H9 (cell line): ENCODE measurements at regions not wholly inside any gene's neighbourhood (a gene's known extent, or its start where the extent isn't known, plus 50 kb on each side); places are given as distances from the start of the nearest gene placed in this dataset.

Source experiments
- DNase-seq: peaks from one replicate; pipeline ENCODE4 v3.0.0-alpha.2; 2017
- H2AFZ ChIP-seq: one replicate; pipeline ENCODE4 v1.6.1; 2013; ENCODE audit warnings: mild to moderate bottlenecking, low read length, control low read depth, moderate library complexity
- H2AK5ac ChIP-seq: 2 replicates; pipeline ENCODE4 v1.6.1; 2013; ENCODE audit warnings: low read length, control low read depth, mixed read lengths; ENCODE audit not compliant: insufficient read length
- H2BK120ac ChIP-seq: one replicate; pipeline ENCODE4 v1.6.1; 2013; ENCODE audit warnings: low read depth, mild to moderate bottlenecking, low read length, control low read depth, inconsistent platforms; ENCODE audit not compliant: poor library complexity, severe bottlenecking
- H2BK12ac ChIP-seq: 2 replicates; pipeline ENCODE4 v1.6.1; 2013; ENCODE audit warnings: low read length, control low read depth, mixed read lengths, low read depth; ENCODE audit not compliant: insufficient read length
- H2BK15ac ChIP-seq: 2 replicates; pipeline ENCODE4 v1.6.1; 2013; ENCODE audit warnings: low read depth, low read length, control low read depth
- H2BK20ac ChIP-seq: one replicate; pipeline ENCODE4 v1.6.1; 2013; ENCODE audit warnings: low read depth, mild to moderate bottlenecking, low read length, control low read depth, inconsistent platforms; ENCODE audit not compliant: poor library complexity, severe bottlenecking
- H2BK5ac ChIP-seq: 2 replicates; pipeline ENCODE4 v1.6.1; 2013; ENCODE audit warnings: low read length, control low read depth, mixed read lengths; ENCODE audit not compliant: insufficient read length
- H3K14ac ChIP-seq: 2 replicates; pipeline ENCODE4 v1.6.1; 2013; ENCODE audit warnings: low read length, control low read depth; ENCODE audit not compliant: insufficient read depth
- H3K18ac ChIP-seq: 2 replicates; pipeline ENCODE4 v1.6.1; 2013; ENCODE audit warnings: low read depth, mild to moderate bottlenecking, mixed read lengths, low read length, control low read depth; ENCODE audit not compliant: insufficient read length
- H3K23ac ChIP-seq: 2 replicates; pipeline ENCODE4 v1.6.1; 2013; ENCODE audit warnings: low read length, control low read depth, mixed read lengths, low read depth; ENCODE audit not compliant: insufficient read length
- H3K23me2 ChIP-seq: 2 replicates; pipeline ENCODE4 v1.6.1; 2013; ENCODE audit warnings: low read depth, mild to moderate bottlenecking, mixed read lengths, low read length, control low read depth; ENCODE audit not compliant: insufficient read length, poor library complexity, severe bottlenecking
- H3K27ac ChIP-seq: 2 replicates; pipeline ENCODE4 v1.5.1; 2013; ENCODE audit warnings: low read length, control low read depth, mixed read lengths, low read depth; ENCODE audit not compliant: insufficient read length
- H3K27me3 ChIP-seq: 2 replicates; pipeline ENCODE4 v1.6.1; 2013; ENCODE audit warnings: low read length, control low read depth, inconsistent platforms; ENCODE audit not compliant: insufficient read depth
- H3K4ac ChIP-seq: 2 replicates; pipeline ENCODE4 v1.6.1; 2013; ENCODE audit warnings: low read depth, mild to moderate bottlenecking, control low read depth, inconsistent platforms, low read length, moderate library complexity
- H3K4me1 ChIP-seq: 2 replicates; pipeline ENCODE4 v1.6.1; 2013; ENCODE audit warnings: low read length, control low read depth, inconsistent platforms; ENCODE audit not compliant: insufficient read depth
- H3K4me2 ChIP-seq: 2 replicates; pipeline ENCODE4 v1.6.1; 2013; ENCODE audit warnings: low read length, control low read depth, mixed read lengths; ENCODE audit not compliant: insufficient read length, insufficient read depth
- H3K56ac ChIP-seq: 2 replicates; pipeline ENCODE4 v1.6.1; 2013; ENCODE audit warnings: low read depth, mild to moderate bottlenecking, mixed read lengths, low read length, control low read depth; ENCODE audit not compliant: insufficient read length
- H3K79me1 ChIP-seq: 2 replicates; pipeline ENCODE4 v1.6.1; 2013; ENCODE audit warnings: low read depth, mild to moderate bottlenecking, moderate library complexity, low read length, control low read depth, inconsistent platforms; ENCODE audit not compliant: insufficient read depth, poor library complexity, severe bottlenecking
- H3K79me2 ChIP-seq: 2 replicates; pipeline ENCODE4 v1.6.1; 2013; ENCODE audit warnings: low read length, control low read depth, inconsistent platforms; ENCODE audit not compliant: insufficient read depth
- H3K9ac ChIP-seq: 2 replicates; pipeline ENCODE4 v1.6.1; 2013; ENCODE audit warnings: low read length, control low read depth, mixed read lengths; ENCODE audit not compliant: insufficient read length; ENCODE audit errors: extremely low read depth
- H3K9me3 ChIP-seq: one replicate; pipeline ENCODE4 v1.6.1; 2013; ENCODE audit warnings: low read depth, low read length, inconsistent platforms; ENCODE audit not compliant: control insufficient read depth
- H3T11ph ChIP-seq: one replicate; pipeline ENCODE4 v1.6.1; 2013; ENCODE audit warnings: mild to moderate bottlenecking, low read length, control low read depth, inconsistent platforms
- H4K20me1 ChIP-seq: one replicate; pipeline ENCODE4 v1.6.1; 2013; ENCODE audit not compliant: control insufficient read depth, insufficient read length, insufficient read depth
- H4K5ac ChIP-seq: 2 replicates; pipeline ENCODE4 v1.6.1; 2013; ENCODE audit warnings: low read depth, mild to moderate bottlenecking, mixed read lengths, low read length, control low read depth; ENCODE audit not compliant: insufficient read length
- H4K8ac ChIP-seq: replicated peaks from 2 replicates; pipeline ENCODE4 v1.6.1; 2013; ENCODE audit warnings: low read length, control low read depth, mixed read lengths, low read depth; ENCODE audit not compliant: insufficient read length
- H4K91ac ChIP-seq: 2 replicates; pipeline ENCODE4 v1.6.1; 2013; ENCODE audit warnings: low read depth, mild to moderate bottlenecking, moderate library complexity, mixed read lengths, low read length, control low read depth; ENCODE audit not compliant: insufficient read length
- H3K27ac Mint-ChIP-seq, 3 experiments: 2 replicates in 2 of 3; 3 replicates in 1 of 3; pipeline ENCODE4 v1.8.0; 2020 to 2021; ENCODE audit warnings: mixed read lengths in 3 of 3, mild to moderate bottlenecking in 1 of 3, moderate library complexity in 1 of 3
- H3K27me3 Mint-ChIP-seq: 2 replicates; pipeline ENCODE4 v1.8.0; 2021; ENCODE audit warnings: low read depth, mild to moderate bottlenecking, moderate library complexity, mixed read lengths
- H3K36me3 Mint-ChIP-seq, 3 experiments: 2 replicates in 2 of 3; 3 replicates in 1 of 3; pipeline ENCODE4 v1.8.0; 2020 to 2021; ENCODE audit warnings: low read depth in 3 of 3, mixed read lengths in 3 of 3; ENCODE audit not compliant: insufficient read depth in 1 of 3
- H3K4me1 Mint-ChIP-seq, 2 experiments: 2 replicates each; pipeline ENCODE4 v1.8.0; 2020; ENCODE audit warnings: mixed read lengths in 2 of 2
- H3K4me3 Mint-ChIP-seq, 2 experiments: 2 replicates in 1 of 2; 3 replicates in 1 of 2; pipeline ENCODE4 v1.8.0; 2020 to 2021; ENCODE audit warnings: mild to moderate bottlenecking in 2 of 2, mixed read lengths in 2 of 2, moderate library complexity in 1 of 2
- H3K9me3 Mint-ChIP-seq, 2 experiments: 2 replicates in 1 of 2; 3 replicates in 1 of 2; pipeline ENCODE4 v1.8.0; 2020; ENCODE audit warnings: mild to moderate bottlenecking in 2 of 2, mixed read lengths in 2 of 2, moderate library complexity in 1 of 2
- WGBS: extraction: QIAGEN DNeasy Blood & Tissue Kit; methylation state at CpG from one replicate; pipeline ENCODE4 v1.1.7; 2013; ENCODE audit warnings: missing lambda C conversion rate, low lambda C conversion rate, mixed read lengths; ENCODE audit not compliant: insufficient read length; ENCODE audit errors: extremely low coverage; 5-methylcytosine and 5-hydroxymethylcytosine counted together
- TF ChIP-seq, protein P1 (sequence below): fragments of 200-600 bp; sonication (generic); conservative IDR thresholded peaks from 3 replicates; pipeline ENCODE4 v1.8.0; 2021; ENCODE audit warnings: antibody characterized with exemption, mild to moderate bottlenecking

DNA sequence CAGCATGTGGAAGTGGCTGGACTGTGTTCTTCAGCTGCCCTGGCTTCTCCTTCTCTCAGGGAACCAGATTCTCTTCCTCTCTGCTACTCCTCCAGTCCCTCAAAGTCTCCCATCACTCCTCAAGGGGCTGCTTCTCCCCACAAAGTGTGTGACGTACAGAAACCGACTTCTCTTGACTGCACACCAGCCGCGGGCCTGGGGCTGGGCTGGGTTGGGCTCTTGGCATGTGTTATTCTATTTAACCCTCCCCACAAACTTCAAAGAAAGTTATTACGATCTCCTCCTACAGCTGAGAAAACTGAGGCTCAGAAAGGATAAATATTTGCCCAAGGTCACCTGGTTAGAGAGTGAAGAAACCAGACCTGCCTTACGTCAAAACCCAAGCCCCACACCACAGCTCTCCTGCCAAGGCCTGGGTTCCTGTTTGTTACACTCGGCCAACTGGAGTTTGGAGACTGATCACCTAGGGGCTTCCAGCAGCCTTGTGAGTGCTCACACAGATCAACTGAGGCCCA is 269.0 kb downstream of the TFCP2L1 start:
- H2BK20ac ChIP-seq = no peak overlapping the region
- DNase-seq = no peak
- H3K27ac Mint-ChIP-seq = no peak overlapping the region

More for the DNA sequence above, 269.0 kb downstream of the TFCP2L1 start:
- Histone ChIP-seq H2AK5ac (no peak overlapping the region), H3K27ac (no peak overlapping the region), H3K79me2 (no peaks in the 10 kb centered on the region), H2BK15ac (no peak overlapping the region), H3K79me1 (no peaks in the 10 kb centered on the region), H3K9me3 (no peaks in the 10 kb centered on the region), H4K8ac (no peak overlapping the region), H2BK120ac (no peak overlapping the region), H3T11ph (no peak overlapping the region), H3K23me2 (no peaks in the 10 kb centered on the region), H4K20me1 (no peaks in the 10 kb centered on the region), H3K4me1 (no peaks in the 10 kb centered on the region), H3K14ac (no peak overlapping the region; the same call in 1 of the 2 replicates), H3K18ac (no peak overlapping the region), H2AFZ (no peak overlapping the region), H3K56ac (no peak overlapping the region), H4K91ac (no peak overlapping the region), H2BK5ac (no peak overlapping the region), H3K4ac (no peak overlapping the region), H3K27me3 (no peaks in the 10 kb centered on the region), H4K5ac (no peak overlapping the region), H3K23ac (no peak overlapping the region), H2BK12ac (no peak overlapping the region), H3K4me2 (no peak overlapping the region), H3K9ac (no peak overlapping the region)
- Mint-ChIP-seq H3K36me3 (no peaks in the 10 kb centered on the region), H3K9me3 (0 out of 5 replicates have a peak, but pooled peaks cover 0 to 4% of the 10 kb centered on the region in 2 experiments), H3K27me3 (peaks cover 45% of the 10 kb centered on the region), H3K4me1 (peaks cover 4 to 15% of the 10 kb centered on the region in 2 experiments; a peak in 3 of 4 replicates), H3K4me3 (no peak overlapping the region)
- TF ChIP-seq, protein P1, sequence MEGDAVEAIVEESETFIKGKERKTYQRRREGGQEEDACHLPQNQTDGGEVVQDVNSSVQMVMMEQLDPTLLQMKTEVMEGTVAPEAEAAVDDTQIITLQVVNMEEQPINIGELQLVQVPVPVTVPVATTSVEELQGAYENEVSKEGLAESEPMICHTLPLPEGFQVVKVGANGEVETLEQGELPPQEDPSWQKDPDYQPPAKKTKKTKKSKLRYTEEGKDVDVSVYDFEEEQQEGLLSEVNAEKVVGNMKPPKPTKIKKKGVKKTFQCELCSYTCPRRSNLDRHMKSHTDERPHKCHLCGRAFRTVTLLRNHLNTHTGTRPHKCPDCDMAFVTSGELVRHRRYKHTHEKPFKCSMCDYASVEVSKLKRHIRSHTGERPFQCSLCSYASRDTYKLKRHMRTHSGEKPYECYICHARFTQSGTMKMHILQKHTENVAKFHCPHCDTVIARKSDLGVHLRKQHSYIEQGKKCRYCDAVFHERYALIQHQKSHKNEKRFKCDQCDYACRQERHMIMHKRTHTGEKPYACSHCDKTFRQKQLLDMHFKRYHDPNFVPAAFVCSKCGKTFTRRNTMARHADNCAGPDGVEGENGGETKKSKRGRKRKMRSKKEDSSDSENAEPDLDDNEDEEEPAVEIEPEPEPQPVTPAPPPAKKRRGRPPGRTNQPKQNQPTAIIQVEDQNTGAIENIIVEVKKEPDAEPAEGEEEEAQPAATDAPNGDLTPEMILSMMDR = no peak
- no CpG with 5 or more reads among the region's 7 CpGs for WGBS
